Thyroid gland (tissue), 4 donors: ENCODE measurements at regions not wholly inside any gene's neighbourhood (a gene's known extent, or its start where the extent isn't known, plus 50 kb on each side); places are given as distances from the start of the nearest gene placed in this dataset.

Experiments used
- DNase-seq, 2 donors: peaks; one replicate each; pipeline ENCODE4 v3.0.0-alpha.2; 2019
- H3K27ac ChIP-seq, 3 donors: fragments of 200-600 bp; sonication (generic); 1 replicate in 2 of 3; 2 replicates in 1 of 3; pipeline ENCODE4 v1.5.1; 2016 to 2019; ENCODE audit warnings: mild to moderate bottlenecking in 1 of 3, moderate library complexity in 1 of 3
- H3K27me3 ChIP-seq: fragments of 200-600 bp; sonication (generic); one replicate; pipeline ENCODE4 v1.5.1; 2019
- H3K36me3 ChIP-seq, 2 donors: fragments of 200-600 bp; sonication (generic); one replicate each; pipeline ENCODE4 v1.5.1; 2016 to 2019
- H3K4me1 ChIP-seq, 2 donors: fragments of 200-600 bp; sonication (generic); one replicate each; pipeline ENCODE4 v1.5.1; 2017 to 2019
- H3K4me3 ChIP-seq, 3 donors: fragments of 200-600 bp; sonication (generic); replicated peaks in 1 of 3; 1 replicate in 2 of 3; 2 replicates in 1 of 3; pipeline ENCODE4 v1.5.1; 2016; ENCODE audit warnings: mild to moderate bottlenecking in 1 of 3
- H3K9me3 ChIP-seq: fragments of 200-600 bp; sonication (generic); one replicate; pipeline ENCODE4 v1.5.1; 2017
- POLR2A ChIP-seq, 2 donors: fragments of 450-650 bp; IDR thresholded peaks; one replicate each; pipeline ENCODE4 v1.6.1; 2017; ENCODE audit warnings: antibody characterized with exemption in 2 of 2, mild to moderate bottlenecking in 2 of 2, moderate library complexity in 1 of 2
- WGBS, 2 donors: methylation state at CpG; one replicate each; pipeline ENCODE4 v1.1.5; 2017; 5-methylcytosine and 5-hydroxymethylcytosine counted together
- intact Hi-C: fragments of 100-400 bp; cut with DNase I; formaldehyde crosslinking; loops from one replicate; pipeline ENCODE4 v1.15.1; 2023
- TF ChIP-seq, protein P1 (sequence below), 6 experiments: fragments of 200-600 bp in 3 of 6; fragments of 450-650 bp in 3 of 6; sonication (generic) in 3 of 6; IDR thresholded peaks; one replicate each; pipeline ENCODE4 v1.5.1; 2016 to 2019; ENCODE audit warnings: antibody characterized with exemption in 6 of 6, mild to moderate bottlenecking in 2 of 6, inconsistent platforms in 1 of 6, moderate library complexity in 1 of 6

DNA sequence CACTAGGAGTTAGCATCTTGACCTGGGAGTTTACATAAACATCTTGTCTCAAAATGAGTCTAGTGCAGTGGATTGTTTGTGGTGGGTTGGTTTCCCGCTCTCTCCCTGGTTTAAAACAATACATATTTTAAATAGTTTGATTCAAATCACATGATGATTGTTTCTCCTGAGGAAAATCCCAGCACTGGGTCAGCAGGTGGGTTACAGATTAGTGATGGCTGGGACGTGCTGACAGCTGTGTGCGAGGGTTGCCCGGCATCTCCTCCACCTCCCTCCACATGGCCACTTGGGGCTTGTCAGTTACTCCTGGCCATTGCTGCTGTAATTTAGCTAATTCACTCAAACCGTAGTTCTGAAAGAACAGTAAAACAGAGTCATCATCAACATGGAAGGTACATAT, 306.4 kb upstream of the CITED2 start:
- TF ChIP-seq, protein P1, sequence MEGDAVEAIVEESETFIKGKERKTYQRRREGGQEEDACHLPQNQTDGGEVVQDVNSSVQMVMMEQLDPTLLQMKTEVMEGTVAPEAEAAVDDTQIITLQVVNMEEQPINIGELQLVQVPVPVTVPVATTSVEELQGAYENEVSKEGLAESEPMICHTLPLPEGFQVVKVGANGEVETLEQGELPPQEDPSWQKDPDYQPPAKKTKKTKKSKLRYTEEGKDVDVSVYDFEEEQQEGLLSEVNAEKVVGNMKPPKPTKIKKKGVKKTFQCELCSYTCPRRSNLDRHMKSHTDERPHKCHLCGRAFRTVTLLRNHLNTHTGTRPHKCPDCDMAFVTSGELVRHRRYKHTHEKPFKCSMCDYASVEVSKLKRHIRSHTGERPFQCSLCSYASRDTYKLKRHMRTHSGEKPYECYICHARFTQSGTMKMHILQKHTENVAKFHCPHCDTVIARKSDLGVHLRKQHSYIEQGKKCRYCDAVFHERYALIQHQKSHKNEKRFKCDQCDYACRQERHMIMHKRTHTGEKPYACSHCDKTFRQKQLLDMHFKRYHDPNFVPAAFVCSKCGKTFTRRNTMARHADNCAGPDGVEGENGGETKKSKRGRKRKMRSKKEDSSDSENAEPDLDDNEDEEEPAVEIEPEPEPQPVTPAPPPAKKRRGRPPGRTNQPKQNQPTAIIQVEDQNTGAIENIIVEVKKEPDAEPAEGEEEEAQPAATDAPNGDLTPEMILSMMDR (IDR thresholded peaks at IDR 0.05) = no peak
- no peaks in the 10 kb centered on the region for H3K4me1 ChIP-seq
- H3K27ac ChIP-seq = no peak overlapping the region
- no peaks in the 10 kb centered on the region for H3K36me3 ChIP-seq
- no peak overlapping the region for H3K4me3 ChIP-seq
- 83 to 89% methylated on average over 5 of the region's 5 CpGs for WGBS, 2 donors
- intact Hi-C loops = no loop called here
- DNase-seq = no peak
- H3K9me3 ChIP-seq = no peaks in the 10 kb centered on the region
- H3K27me3 ChIP-seq = no peaks in the 10 kb centered on the region

DNA sequence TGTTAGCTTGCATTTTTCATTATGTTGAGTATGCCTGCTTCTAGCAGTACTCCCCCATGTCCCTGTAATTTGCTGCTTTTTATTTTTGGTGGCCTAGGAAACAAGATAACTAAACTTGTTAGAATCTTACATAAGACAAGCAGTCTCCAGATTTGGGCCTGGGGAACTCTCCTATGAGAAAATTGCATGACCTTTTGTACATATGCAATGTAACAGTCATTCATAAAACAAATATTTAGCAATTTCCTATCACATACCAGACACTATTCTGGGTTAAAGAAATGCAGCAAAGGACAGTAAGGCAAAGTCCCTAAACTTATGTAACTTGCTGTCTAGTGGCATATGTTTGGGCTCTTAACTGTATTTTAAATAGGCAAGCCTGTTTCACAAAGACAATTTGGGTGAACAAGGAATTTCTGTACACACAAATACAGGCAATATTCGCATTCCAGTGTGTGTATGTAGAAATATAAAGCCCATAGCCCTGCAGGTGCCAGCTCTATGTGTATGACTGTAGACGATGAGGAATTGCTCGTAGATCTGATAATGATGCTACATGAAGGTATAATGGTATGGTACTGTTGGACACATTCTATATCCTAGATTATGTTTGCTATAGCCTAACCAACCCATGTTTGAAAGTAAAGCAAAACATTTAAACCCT, 305.2 kb upstream of the CITED2 start:
- TF ChIP-seq, protein P1 (IDR thresholded peaks at IDR 0.05) = no peak
- no peak for TF ChIP-seq POLR2A (IDR thresholded peaks at IDR 0.05)
- no peak overlapping the region for H3K27ac ChIP-seq
- no peak for DNase-seq

DNA sequence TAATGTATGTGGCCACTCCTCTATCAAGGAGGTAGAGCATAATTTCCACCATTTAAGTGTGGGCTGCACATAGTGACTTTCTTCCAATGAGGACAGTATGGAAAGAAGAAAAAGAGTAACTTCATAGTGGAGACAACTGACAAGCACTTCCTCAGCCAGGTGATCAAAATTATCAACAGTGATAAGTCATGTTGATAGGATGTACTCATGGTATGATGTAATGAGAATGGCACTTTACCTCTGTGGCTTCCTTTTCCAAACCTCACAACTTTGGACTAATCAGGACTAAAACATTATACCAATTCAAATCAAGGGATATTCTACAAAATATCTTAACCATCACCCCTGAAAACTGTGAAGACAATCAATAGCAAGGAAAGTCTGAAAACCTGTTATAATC, 302.3 kb upstream of the CITED2 start:
- no peak overlapping the region for H3K4me3 ChIP-seq
- no peak overlapping the region for H3K27ac ChIP-seq
- intact Hi-C loops = no loop called here
- TF ChIP-seq, protein P1 (IDR thresholded peaks at IDR 0.05) = no peak
- TF ChIP-seq POLR2A (IDR thresholded peaks at IDR 0.05) = no peak
- no peaks in the 10 kb centered on the region for H3K27me3 ChIP-seq
- H3K36me3 ChIP-seq = no peaks in the 10 kb centered on the region
- no peaks in the 10 kb centered on the region for H3K9me3 ChIP-seq
- no peaks in the 10 kb centered on the region for H3K4me1 ChIP-seq
- no peak for DNase-seq

More for the DNA sequence above, 305.2 kb upstream of the CITED2 start:
- Histone ChIP-seq H3K4me1 (no peaks in the 10 kb centered on the region), H3K9me3 (no peaks in the 10 kb centered on the region), H3K4me3 (no peak overlapping the region), H3K27me3 (no peaks in the 10 kb centered on the region), H3K36me3 (no peaks in the 10 kb centered on the region)
- 93 to 94% methylated on average over 3 of the region's 3 CpGs for WGBS, 2 donors
- intact Hi-C loops = no loop called here

DNA sequence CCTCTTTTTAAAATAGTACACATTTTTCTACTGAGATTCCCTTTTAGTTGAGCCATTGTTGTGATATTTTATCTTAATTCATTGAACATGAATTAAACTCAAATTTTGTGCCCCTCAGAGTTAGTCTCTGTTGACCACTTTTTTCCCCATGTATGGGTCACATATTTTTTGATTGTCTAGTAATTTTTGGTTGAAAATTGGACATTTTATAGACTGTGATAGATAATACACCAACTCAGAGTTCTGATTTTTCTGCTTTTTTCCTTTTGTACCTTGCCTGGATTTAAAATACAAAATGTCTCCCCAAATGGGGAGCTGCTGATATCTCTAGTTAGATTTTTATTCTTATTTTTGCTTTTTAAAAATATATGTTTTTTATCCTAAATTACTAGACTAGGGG, 291.8 kb upstream of the CITED2 start:
- H3K27ac ChIP-seq = no peak overlapping the region
- no peaks in the 10 kb centered on the region for H3K27me3 ChIP-seq
- intact Hi-C loops = no loop called here
- H3K4me3 ChIP-seq = no peak overlapping the region
- H3K4me1 ChIP-seq = no peaks in the 10 kb centered on the region
- DNase-seq = no peak
- no peaks in the 10 kb centered on the region for H3K9me3 ChIP-seq
- TF ChIP-seq, protein P1 (IDR thresholded peaks at IDR 0.05) = no peak
- no peak for TF ChIP-seq POLR2A (IDR thresholded peaks at IDR 0.05)
- H3K36me3 ChIP-seq = no peaks in the 10 kb centered on the region

DNA sequence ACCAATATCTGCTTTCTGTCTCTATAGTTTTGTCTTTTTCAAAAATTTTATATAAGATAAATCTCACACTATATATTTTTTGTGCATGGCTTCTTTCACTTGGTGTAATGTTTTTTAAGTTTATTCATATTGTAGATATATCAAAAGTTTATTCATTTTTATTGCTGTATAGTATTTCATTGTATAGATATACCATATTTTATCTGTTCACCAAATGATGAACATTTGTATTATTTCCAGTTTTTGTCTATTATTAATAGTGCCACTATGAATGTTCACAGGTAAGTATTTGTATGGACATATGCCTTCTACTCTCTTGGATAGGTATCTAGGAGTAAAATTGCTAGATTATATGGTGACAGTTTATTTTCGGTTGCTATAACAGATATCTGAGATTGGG, 289.5 kb upstream of the CITED2 start:
- TF ChIP-seq, protein P1 (IDR thresholded peaks at IDR 0.05) = no peak
- TF ChIP-seq POLR2A (IDR thresholded peaks at IDR 0.05) = no peak
- 94 to 98% methylated on average over 1 of the region's 1 CpG for WGBS, 2 donors
- H3K4me3 ChIP-seq = no peak overlapping the region
- H3K9me3 ChIP-seq = no peaks in the 10 kb centered on the region
- H3K4me1 ChIP-seq = peaks cover 0 to under 1% of the 10 kb centered on the region in 2 donors
- no peaks in the 10 kb centered on the region for H3K36me3 ChIP-seq
- intact Hi-C loops = no loop called here
- H3K27me3 ChIP-seq = no peaks in the 10 kb centered on the region
- H3K27ac ChIP-seq = no peak overlapping the region
- no peak for DNase-seq
